ENCODE measurements at regions not wholly inside any gene's neighbourhood (a gene's known extent, or its start where the extent isn't known, plus 50 kb on each side); places are given as distances from the start of the nearest gene placed in this dataset.

DNA sequence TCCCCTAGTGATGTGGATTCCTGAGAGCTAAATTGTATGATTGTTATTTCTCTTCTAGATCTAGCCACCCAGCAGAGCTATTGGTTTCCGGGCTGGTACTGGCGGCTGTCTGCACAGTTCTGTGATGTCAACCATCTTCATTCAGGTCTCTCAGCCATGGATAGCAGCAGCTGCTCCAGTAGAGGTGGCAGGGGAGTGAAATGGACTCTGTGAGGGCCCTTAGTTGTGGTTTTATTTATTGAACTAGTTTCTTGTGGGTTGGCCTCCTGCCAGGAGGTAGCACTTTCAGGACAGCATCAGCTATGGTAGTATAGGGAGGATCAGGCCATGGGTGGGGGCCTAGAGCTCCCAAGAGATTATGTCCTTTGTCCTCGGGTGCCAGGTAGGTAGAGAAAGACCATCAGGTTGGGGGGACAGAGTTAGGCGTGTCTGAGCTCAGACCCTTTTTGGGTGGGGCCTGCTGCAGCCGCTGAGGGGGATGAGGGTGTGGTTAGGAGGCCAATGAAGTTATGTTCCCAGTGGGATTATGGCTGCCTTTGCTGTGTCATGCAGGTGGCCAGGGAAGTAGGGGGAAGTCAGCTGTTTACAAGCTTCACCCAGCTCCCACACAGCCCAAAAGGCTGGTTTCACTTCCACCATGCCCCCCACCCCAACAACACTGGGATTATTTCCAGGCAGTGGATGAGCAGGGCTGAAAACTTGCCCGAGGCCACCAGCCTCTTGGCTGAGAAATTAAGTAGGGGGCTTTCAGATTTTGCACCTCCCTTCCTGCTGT lies 55.1 kb upstream of the RGS4 start:
- peak; percentile 63 for DNase-seq

DNA sequence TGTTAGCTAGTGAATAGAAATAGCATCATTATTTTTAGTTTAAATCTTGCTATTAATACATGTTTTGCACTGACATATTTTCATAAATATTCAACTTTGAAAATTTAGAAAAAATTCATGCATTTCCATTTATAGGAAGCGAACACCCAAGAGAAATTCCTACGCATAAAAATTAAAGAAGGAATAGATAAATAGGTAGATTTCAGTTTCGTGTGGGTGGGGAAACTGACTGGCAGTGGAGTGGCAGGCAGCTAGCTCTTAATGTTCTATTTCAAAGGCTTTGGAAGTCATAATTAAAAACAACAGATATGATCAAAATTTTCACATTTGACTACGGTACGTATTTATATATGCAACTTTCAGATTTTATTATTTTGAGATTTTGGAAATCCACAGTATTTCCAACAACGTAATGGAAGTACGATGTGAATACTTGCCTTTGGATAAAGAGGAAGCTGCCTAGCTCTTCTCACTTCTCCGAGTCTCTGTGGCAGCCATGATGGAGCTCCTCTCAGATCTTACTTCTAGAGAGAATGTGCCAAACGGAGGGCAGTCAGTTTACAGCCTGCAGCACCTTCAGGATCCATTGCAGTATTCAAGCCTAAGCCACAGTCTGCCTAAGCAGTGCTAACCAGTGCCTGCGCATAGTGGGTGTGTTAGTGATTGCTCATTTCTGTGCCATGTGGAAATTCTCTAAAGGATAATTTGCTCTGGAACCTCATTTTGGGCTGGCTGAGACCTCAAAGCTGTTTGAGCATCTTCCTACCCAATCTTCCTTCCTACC lies 62.9 kb upstream of the RGS4 start:
- no peak for DNase-seq

DNA sequence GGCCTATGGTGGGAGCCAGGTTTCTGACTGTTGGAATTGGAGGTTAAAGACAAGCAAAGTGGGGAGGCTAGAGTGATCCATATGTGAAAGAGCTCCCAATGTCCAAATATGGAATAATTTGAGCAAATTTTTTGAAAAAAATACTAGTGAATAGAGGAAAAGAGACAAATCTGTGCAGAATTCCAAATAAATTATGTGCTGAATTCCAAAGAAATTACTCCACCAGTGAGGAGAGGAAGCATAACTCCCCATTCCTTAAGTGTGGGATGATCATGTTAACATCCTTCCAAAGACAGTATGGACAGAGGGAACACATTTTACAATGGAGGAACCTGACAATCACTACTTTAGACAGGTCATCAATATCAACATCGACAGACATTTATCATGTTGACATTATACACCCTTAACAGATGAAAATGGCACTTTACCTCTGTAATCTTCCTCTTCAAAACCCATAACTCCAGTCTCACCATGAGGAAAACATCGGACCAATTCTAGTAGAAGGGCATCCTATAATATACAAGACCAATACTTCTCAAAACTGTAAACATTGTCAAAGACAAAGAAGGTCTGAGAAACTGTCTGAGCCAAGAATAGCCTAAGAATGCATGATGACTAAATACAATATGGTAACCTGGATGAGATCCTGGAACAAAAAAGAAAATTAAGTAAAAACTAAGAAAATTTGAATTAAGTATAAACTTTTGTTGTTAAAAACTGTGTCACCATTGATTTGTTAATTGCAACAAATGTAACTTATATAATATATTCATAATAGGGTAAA lies 71.5 kb upstream of the RGS4 start:
- no peak for DNase-seq

DNA sequence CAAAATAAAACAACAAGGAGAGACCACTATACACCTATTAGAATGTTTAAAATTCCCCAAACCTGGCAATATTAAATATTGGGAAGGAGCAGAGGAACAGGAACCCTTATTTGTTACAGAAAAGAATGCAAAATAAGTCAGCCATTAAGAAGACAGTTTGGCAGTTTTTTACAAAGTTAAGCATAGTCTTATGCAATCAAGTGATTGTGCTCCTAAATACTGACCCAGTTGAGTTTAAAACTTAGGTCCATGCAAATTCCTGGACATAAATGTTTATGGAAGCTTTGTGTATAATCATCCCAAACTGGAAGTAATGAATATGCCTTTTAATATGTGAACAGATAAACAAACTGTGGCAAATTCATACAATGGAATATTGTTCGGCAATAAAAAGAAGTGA lies 72.9 kb upstream of the RGS4 start:
- no peak for DNase-seq

DNA sequence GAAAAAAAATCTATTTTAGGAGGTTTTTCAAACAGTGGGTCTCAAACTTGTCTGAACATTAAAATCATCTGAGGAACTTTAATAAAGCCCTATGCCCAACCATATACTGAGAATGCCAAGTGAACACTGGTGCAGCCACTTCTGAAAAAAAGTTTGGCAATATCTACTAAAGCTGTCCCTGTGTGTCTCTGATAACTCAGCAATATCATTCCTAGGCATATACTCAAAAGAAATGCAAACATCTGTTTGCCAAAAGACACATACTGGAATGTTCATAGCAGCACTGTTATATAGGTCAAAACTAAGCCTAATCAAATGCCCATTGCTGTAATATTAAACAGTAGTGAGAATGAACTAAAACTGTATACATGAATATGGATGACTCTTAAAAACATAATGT lies 74.2 kb upstream of the RGS4 start:
- DNase-seq = no peak

DNA sequence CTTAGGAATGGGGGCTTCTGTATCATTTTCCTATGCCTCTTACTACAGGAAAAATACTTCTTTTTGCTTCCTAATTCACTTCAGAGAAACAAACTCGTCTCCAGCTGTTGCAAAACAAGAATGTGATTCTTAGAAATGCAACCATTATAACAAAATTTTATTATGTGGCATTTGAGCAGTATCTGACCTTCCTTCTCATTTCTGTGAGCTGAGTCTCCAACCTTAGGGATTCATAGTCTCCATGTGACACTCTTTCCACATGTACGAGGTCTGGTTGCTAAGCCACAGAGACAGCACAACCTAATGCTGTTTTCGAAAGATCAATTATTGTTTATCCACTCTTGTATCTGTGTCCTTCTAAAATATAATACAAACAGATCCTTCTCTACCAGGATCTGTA lies 75.3 kb upstream of the RGS4 start:
- DNase-seq = no peak

DNA sequence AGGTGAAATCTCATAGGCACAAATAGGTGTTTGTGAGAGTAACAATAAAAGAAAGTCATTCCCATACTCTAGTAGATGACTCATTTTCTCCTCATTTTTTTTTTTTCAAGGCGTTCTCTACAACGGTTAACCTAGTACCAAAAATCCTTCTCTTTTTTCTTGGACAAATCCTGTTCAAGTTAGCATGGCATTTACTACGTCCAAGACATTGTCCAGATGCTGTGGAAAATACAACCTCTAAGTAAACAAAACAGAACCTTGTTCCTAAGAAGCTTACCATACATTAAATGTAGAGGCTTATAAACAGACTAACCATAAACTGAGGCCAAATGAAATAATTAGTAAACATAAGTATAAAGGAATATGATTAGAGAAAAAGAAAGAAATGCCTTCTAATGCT lies 76.2 kb upstream of the RGS4 start:
- no peak for DNase-seq

DNA sequence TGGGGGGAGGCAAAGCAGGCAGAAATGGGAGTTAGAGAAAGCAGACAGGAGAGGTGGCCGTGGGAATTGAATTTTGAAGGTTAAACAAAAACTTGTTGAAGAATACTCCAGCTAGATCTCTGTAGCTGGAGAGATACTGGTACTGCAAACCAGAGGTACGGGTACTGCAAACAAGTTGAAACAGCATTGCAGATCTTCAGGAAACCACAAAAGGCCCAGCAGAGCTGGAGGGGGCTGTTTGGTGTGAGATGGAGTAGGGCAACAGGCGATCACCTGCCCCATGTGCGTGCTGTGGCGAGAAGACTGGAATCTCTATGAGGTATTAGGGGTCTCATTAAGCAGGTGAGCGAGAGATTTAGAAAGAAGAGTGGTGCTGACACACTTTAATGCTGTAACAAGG lies 77.7 kb upstream of the RGS4 start:
- DNase-seq = no peak

DNA sequence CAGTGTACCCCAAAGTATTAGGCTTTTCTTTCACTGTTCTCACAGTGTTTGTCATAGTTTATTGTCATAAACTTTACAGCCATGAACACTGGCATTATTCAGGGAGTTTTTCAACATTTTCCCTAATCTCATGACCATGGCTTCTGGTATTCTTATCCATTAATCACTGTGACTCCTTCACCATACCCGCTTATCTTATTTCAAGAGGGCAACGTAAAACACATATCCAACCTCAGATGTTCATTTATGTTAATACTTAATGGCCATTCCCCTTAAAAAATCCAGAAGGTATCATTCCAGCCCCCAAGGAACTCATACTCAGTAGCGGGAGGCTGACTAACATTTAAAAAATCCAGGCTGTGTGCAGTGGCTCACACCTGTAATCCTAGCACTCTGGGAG lies 78.5 kb upstream of the RGS4 start:
- DNase-seq = no peak

DNA sequence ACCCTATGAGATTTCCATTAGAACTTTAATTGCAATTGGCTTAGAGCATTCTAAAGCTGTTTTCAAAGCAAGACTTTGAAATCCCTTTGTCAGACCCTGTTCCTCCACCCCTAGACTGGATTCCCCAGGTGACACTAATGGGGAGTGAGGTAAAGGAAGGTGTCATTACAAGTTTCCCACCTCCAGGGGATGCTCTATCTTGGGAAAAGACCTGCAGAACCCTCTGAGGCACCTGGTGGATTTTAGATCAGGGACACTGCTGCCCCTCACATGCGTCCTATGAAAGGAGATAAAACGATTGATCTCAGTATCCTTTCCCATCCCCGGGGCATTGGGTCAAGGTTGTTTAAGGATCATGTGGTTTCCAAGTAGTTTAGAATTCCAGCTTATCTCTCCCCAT lies 80.3 kb upstream of the RGS4 start:
- no peak for DNase-seq

DNA sequence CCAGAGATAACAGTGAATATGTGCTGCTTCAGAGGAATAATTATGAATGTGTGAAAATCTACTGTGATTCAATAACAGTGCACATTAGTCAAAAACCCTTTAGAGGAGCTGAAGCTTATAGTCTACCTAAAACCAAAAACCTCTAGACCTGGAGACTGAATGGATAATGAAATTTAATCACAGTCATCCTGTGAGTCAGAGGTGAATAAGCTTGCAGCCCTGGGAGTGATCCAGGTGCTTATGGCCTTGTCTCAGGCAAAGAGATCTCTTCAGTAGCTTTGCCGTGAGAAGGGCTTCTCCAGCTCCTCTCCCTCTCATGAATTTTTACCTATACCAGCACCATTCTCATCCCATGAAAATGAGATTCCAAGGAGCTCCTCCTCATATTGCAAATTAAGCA lies 81.3 kb upstream of the RGS4 start:
- no peak for DNase-seq

DNA sequence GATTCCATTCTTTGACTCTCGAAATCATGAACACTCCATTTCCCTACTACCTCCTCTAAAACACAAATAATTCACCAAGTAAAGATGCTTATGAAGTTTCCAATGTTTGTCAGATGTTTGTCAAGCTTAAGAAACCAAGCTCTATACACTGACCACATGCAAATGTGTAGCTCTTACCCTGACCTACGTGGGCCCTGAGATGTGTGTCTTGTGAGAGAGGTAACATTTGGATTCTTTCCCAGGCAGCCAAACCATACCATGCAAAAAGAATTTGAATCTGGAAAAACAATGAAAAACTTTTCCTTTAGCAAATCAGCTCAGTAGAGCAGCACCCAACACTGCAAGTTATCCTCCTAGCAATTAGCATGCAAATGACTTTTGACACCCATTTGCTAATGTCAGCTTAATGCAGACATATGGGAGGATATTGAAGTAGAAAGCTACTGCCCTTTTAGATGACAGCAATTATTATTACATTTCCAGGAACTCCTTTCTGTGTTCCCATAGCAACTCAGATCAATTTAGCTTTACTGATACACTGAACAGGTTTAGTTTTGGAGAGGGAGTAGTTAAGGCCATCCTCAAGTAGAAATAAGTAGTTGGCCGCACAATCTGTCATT lies 83.2 kb upstream of the RGS4 start:
- DNase-seq = no peak

DNA sequence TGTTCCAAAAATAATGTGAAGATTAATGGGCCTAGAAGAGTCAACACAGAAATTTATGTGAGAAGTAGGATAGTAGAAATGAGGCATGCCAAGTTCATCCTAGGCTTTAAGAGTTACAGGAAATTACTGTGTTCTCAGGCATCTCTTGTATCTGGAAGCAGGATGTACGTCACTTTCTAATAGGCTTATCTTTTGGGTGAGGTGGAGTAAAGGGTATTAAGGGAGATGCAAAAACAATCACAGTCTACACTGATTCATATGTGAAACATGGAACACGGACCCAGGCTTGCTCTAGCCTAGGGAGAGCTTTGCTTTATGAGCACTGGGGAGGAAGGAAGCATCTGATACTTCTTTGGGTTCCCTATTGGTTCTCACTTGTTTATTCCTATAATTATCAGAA lies 84.5 kb upstream of the RGS4 start:
- no peak for DNase-seq

DNA sequence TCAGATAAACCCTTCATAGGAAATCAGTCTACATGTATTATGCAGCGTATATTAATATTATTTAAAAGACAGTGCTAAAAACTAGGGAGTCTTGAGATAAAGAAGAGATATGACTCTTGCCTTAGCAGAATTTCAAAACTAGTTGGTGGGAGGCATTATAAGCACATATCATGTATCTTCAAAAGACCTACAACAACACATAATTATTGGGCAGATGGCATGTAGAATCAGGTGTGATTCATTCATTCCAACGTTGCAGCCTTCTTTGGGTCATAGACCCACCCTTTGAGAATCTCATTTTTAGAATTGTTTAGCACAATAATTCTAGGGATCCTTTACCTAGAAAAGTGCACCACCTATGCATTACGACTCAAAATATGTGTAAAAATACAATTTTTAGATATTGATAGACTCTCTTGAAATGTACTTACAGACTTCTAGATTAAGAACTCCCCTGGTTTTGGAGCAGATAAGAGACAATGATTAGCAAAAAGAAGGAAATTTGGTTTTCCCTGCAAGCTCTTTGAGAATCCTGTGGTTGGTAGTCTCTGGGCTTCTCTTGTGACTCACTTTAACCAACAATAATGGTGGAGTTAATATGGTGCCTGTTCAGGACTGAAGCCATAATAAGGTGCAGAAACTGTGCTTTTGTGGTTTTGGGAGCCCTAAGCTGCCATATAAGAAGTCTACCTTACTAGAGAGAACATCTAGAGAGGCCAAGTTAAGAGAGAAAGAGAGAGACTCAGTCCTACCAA lies 85.3 kb upstream of the RGS4 start:
- DNase-seq = no peak

DNA sequence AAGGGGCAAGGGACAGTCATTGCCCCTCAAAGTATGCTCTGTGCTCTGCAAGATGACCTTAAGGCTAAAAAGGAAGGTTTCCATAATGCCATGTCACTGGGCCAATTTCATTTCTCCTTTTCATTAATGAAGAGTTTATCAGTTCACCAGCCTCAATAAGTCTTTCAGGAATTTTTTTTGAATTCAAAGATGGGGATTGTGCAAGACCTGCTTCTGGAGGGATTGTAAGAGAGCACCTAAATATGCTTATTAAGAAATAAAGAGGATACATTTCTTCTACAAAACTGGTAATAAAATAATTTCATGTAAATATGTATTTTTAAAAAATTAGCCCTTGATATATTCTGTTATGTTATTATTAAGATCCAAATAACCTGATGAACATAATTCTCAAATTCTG lies 86.8 kb upstream of the RGS4 start:
- DNase-seq = no peak

DNA sequence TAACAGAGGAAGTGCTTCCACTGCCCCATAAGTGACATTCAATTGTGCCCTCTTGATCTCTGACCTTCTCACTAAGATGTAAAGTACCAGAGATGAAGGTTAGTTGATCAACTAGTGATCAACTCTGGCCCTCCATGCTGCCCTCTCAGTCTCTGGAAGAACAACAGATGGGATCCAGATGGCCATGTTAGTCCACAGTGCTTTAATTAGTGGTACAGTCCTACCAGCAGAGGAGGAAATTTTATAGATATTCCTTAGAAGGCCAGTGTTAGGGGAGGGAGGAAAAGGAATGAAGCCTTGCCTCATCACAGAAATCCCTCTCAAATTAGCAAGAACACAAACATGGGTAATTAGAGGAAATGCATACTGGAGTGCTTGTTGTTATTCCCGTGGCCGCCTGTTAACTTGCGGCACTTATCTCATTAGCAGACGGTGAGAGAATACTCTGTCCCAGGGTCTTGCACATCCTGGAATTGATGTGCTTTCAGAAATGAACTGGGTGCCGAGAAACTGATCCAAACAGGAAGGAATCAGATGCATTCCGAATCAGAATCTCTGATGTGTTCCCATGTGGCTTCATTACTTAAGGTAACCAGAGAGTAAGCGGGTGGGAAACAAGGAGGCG lies 91.1 kb upstream of the RGS4 start:
- no peak for DNase-seq

DNA sequence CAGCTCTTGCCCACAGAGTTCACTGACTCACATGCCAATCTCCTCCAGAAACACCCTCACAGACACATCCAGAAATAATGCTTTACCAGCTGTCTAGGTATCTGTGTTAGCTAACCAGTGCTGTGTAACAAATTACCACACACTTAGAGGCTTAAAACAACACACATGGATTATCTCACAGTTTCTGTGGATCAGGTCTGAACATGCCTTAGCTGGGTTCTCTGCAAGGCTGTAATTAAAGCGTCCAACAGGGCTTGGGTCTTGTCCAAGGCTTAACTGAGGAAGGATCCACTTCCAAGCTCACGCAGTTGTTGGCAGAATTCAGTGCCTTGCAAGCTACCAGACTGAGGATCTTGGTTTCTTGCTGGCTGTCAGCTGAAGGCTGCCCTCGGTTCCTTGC lies 92.5 kb upstream of the RGS4 start:
- DNase-seq = no peak

DNA sequence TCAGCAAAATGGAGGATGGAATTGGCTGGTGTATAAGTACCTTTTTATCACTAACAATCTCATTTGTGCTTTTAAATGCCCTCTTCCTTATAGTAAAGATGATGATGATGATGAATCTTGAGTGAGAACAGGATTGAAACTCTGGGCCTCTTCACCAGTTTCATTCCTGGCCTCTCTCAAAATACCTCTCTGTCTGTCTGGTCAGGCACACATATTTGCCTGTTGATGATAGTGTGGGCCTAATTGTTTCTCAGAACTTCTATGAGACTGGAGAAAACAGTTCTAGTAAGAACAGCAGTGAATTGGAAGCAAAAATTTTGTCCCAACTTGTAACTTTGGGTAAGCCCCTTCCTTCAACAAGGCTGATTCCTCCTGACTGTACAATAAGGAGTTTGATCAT lies 94.4 kb upstream of the RGS4 start:
- DNase-seq = no peak

DNA sequence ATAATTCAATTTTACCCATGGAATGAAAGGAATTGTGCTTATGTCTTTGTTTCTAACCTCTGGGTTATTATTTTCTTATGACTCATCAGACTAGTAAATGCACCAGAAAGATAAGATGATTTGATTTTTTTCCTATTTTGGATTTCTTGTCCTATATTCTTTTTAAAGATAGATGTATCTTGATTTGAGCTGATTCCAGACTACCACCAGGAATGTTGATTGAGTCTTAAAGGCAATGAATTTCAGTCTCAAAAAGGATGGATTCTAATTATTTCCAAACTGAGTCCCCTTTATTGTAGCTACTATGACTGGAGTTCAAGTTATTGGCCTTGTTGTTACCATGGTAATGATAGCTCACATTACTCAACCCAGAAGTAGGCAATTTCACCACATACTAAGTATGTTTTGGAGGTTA lies 95.8 kb upstream of the RGS4 start:
- no peak for DNase-seq

DNA sequence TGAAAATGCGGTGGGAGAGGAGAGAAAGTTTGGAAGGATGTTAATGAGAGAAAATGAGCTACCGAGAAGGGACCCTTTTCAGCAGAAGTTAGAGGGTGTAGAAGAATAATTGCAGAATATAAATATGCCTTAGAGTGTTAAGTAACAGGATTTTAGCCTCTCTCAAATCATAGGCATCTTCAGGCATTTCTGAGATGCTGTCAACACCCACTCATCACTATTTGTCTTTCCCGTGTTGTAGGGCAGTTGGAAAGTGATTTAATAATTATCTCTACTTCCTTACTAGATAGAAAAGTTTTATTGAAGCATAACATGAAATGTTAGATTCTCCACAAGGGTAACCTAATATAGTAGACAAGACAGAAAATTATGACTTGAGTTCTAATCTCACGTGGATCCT lies 96.4 kb upstream of the RGS4 start:
- no peak for DNase-seq

DNA sequence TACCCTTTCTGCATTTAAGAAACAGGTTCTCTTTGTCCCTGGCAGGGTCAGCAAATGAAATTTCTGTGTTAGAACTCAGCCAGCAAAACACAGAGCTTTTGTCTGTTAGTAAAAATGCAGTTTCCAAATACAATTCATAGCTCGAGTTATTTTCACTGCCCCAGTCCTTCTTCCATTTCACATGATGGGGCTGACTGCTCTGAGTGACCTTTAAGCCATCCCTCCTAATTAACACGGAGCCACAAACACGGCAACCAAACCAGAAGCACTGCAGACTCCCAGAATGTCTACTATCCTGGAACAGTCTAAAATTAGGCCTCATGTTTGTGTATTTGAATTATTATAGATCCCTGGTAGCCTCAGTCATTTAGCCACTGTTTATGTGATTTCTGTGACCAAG lies 99.1 kb upstream of the RGS4 start:
- DNase-seq = no peak

DNA sequence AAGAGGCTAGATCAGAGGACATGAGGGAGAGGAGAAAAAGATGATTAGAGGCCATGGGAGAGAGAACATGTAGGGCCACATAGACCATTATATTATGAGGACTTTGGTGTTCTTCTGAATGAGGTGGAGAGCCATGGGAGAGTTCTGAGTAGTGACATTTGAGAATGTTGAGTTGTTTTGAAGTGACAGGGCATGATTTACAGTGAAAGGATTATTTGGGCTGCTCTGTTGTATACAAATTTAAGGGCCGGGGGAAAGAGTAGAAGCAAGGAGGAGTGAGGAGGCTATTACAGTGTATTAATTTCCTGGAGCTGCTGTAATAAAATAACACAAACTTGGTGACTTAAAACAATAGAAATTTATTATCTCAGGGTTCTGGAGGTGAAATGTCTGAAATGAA lies 102.5 kb upstream of the RGS4 start:
- DNase-seq = no peak

Measured in DMS79 (cell line).